NCI-H1417 (cell line): ENCODE measurements at regions not wholly inside any gene's neighbourhood (a gene's known extent, or its start where the extent isn't known, plus 50 kb on each side); places are given as distances from the start of the nearest gene placed in this dataset.

Source experiments
- DNase-seq, 3 experiments: peaks; one replicate each; lab custom pipeline; 2025; lab: John Stamatoyannopoulos, UW

DNA sequence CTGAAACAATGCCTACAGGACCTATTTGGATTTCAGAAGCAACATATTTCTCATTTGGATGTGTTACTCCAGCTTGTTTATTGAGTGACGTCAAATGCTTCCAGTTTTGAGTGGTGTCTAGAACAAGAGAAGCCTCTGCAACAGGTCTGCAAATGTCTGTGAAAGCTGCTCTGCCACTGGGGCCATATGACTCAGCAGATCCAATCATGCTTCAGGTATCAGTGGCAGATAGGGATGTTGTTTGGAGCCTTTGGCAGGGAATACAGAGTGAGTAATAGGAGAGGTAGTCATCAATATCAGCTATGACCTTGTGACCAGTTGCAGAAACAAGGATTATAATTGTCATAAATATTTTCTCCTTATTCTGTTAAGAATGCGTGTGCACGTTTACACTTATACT is 141.1 kb upstream of the ZXDA start:
- no peak for DNase-seq

DNA sequence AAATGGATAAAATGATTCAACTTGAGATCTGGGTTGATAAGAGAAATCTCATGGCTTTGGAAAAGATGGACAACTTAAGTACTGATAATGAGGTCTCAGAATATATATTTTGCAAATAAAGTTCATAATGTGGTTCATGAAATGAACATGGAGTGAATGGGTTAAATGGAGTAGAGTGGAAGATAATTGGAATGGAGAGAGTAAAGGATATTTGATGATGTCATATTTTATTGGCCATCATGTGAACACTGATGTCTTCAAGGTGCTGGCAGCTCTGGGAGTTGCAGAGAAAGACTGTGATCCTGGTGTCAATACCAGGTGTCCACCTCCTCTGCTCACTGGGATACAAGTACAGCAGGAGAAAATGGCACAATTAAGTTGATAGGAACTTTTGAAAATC is 133.9 kb upstream of the ZXDA start:
- no peak for DNase-seq

DNA sequence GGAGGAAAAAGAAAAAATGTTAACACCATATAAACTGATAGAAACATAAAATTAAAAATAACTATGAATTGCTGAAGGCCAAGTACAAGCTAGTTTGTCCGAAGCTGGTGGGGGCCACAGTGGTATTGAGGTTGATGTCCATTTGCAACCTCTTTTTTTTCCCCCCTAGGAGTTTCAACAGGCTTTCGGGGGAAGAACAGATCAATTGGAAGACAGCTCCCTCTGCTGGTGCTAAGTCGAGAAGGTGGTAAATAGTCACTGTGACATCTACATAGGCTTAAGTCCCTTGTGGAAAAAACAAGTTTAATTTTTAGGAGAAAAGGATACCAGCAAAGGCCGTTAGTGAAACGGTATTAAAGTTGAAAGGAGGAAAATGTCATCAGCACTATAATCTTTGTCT is 115.7 kb upstream of the ZXDA start:
- DNase-seq = peak in 2 of 3 experiments; percentile 25 to 71

DNA sequence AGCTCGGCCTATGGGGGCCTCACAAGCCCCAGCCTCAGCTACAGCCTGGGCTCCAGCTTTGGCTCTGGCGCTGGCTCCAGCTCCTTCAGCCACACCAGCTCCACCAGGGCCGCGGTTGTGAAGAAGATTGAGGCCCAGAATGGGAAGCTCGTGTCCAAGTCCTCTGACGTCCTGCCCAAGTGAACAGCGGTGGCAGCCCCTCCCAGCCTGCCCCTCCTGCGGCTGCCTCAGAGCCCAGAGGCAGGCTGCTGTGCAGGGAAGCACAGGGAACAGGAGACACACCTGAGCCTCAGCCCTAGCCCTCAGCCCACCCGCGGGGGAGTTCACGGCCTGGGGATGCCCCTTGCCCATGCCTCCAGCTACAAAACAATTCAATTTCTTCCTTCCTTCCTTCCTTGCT is 75.7 kb upstream of the ZXDA start:
- no peak for DNase-seq

DNA sequence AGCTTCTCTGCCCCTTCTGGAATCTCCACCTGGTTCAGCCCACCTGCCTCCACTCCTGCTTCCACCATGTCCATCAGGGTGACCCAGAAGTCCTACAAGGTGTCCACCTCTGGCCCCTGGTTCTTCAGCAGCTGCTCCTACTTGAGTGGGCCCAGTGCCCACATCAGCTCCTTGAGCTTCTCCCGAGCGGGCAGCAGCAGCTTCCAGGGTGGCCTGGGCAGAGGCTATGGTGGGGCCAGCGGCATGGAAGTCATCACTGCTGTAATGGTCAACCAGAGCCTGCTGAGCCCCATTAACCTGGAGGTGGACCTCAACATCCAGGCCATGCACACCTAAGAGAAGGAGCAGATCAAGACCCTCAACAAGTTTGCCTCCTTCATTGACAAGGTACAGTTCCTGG is 74.4 kb upstream of the ZXDA start:
- no peak for DNase-seq

DNA sequence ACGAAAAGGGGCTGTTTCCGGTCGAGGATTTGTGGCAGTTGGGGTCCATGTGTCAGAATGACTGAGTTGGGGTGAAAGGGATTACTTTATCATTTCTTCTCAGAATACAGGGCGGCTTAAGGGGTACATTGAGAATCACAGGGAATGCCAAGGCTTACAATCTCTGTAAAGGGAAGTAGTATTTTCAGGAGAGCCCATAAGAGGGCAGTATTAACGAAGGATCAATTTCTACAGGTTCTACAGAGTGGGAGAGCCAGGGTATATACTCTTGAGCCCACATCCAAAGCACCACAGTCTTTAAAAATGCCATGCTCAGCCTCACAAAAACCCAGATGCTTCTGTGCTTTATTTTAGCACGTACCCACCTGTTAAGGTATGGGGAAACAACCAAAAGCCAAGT is 67.7 kb upstream of the ZXDA start:
- peak in 1 of 3 experiments; percentile 7 for DNase-seq

DNA sequence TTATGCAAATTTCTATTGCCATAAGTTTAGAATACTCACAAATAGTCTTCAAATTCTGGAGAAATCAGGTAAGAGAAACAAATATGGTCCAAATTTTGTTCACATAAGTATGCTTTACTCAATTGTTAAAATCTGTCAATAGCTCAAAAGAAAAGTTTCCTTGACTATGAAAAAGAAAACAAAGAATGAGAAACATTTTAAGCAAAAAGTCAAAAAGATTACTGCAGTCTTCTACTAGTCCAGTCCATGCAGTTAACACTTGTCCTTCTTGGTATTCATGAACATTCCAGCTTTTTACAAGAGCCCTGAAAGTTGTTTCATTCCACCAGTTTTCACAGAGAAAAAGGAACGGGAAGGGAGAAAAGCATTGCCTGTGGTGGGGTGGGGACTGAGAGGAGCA is 54.7 kb upstream of the ZXDA start:
- peak in 1 of 3 experiments; percentile 6 for DNase-seq
